Heart left ventricle (tissue), 13 donors: ENCODE measurements at regions not wholly inside any gene's neighbourhood (a gene's known extent, or its start where the extent isn't known, plus 50 kb on each side); places are given as distances from the start of the nearest gene placed in this dataset.

Experiments
- CTCF ChIP-seq, 12 donors: fragments of 200-600 bp; sonication (generic) in 4 of 12; IDR thresholded peaks; one replicate each; pipeline versions ENCODE4 v1.5.0 to v1.8.0; 2018 to 2022; ENCODE audit warnings: antibody characterized with exemption in 12 of 12, mild to moderate bottlenecking in 5 of 12
- POLR2A ChIP-seq, 2 donors: fragments of 450-650 bp; IDR thresholded peaks; one replicate each; pipeline ENCODE4 v1.6.1; 2017; ENCODE audit warnings: antibody characterized with exemption in 2 of 2, mild to moderate bottlenecking in 2 of 2, moderate library complexity in 2 of 2
- donor health status: ischemic (EF 13 %, LVEDD 7.1; RV severe dilation, severe dysfunction).
- donor health status: DM: no; HTN: yes; CAD: no.
- donor health status: DM: no; HTN: no; CAD: no.
- donor health status: ischemic (EF 25% LVEDD 6.9; RV normal size, moderate dysfunction).
- donor health status: ischemic (EF 25% LVEDD 5.7; RV mildly dilated, moderate dysfunction).
- donor health status: ischemic (EF 35%, LVEDD 5.7; RV mildly dilated, moderate dysfunction).
- donor health status: nonischemic (EF 11% LVEDD 7.7; RV severe dilation, severe dysfunction).
- donor health status: DM: yes; HTN: yes; CAD: no.
- donor health status: PGD.
- donor health status: ischemic (EF 29% LVEDD 5.4; RV normal size, mild dysfunction).
- donor health status: nonischemic (EF 23%, LVEDD 6.1; RV moderate dilation, normal function).

- TF ChIP-seq CTCF (IDR thresholded peaks at IDR 0.05) (no peak), POLR2A (IDR thresholded peaks at IDR 0.05) (no peak)
These were observed 230.6 kb upstream of the LHX5 start for GRCh38 chr12:113702276-113702675.
